WTC11 (cell line): ENCODE measurements at regions not wholly inside any gene's neighbourhood (a gene's known extent, or its start where the extent isn't known, plus 50 kb on each side); places are given as distances from the start of the nearest gene placed in this dataset.

Experiments used
- ATAC-seq: fragments of 200-7000 bp; cut with Tn5 transposase; 2 replicates; pipeline ENCODE4 v1.10.0; 2021; ENCODE audit warnings: mild to moderate bottlenecking, moderate library complexity
- CTCF ChIA-PET: fragments of 300-600 bp; sonication (Branson Sonifier 250); formaldehyde crosslinking; loops from one replicate; lab custom pipeline; 2021; ENCODE audit warnings: antibody characterized with exemption; lab: Charles Lee
- POLR2A ChIA-PET: fragments of 350-600 bp; sonication (Branson Sonifier 250); formaldehyde crosslinking; loops from one replicate; lab custom pipeline; 2021; ENCODE audit warnings: antibody characterized with exemption; lab: Charles Lee
- DNase-seq: peaks from one replicate; pipeline ENCODE4 v3.0.0; 2021; ENCODE audit warnings: low spot score
- H3K27ac Mint-ChIP-seq: 2 replicates; pipeline ENCODE4 v1.8.0; 2021; ENCODE audit warnings: mixed read lengths
- H3K27me3 Mint-ChIP-seq: 2 replicates; pipeline ENCODE4 v1.8.0; 2021; ENCODE audit warnings: low read depth, mild to moderate bottlenecking, moderate library complexity, mixed read lengths
- H3K36me3 Mint-ChIP-seq: 2 replicates; pipeline ENCODE4 v1.8.0; 2021; ENCODE audit warnings: mixed read lengths
- H3K4me1 Mint-ChIP-seq: 2 replicates; pipeline ENCODE4 v1.8.0; 2022; ENCODE audit warnings: mixed read lengths
- H3K4me3 Mint-ChIP-seq: 2 replicates; pipeline ENCODE4 v1.8.0; 2021; ENCODE audit warnings: mild to moderate bottlenecking, moderate library complexity, mixed read lengths
- H3K9me3 Mint-ChIP-seq: 2 replicates; pipeline ENCODE4 v1.8.0; 2021; ENCODE audit warnings: mixed read lengths
- CREM ChIP-seq: sonication (generic); formaldehyde crosslinking; IDR thresholded peaks from 2 replicates; pipeline ENCODE4 v1.8.1; 2022; ENCODE audit warnings: mild to moderate bottlenecking, missing genetic modification reagents, moderate library complexity
- ELF4 ChIP-seq: sonication (generic); formaldehyde crosslinking; IDR thresholded peaks from 2 replicates; pipeline ENCODE4 v1.8.1; 2022; ENCODE audit warnings: low read depth, mild to moderate bottlenecking, moderate library complexity, missing genetic modification reagents
- GRHL2 ChIP-seq: fragments of 250-450 bp; sonication (Bioruptor Pico); IDR thresholded peaks from 2 replicates; pipeline ENCODE4 v1.8.0; 2022; ENCODE audit warnings: mild to moderate bottlenecking, moderate library complexity; ENCODE audit not compliant: insufficient replicate concordance, severe bottlenecking
- GTF2I ChIP-seq: fragments of 250-450 bp; sonication (Bioruptor Pico); conservative IDR thresholded peaks from 2 replicates; pipeline ENCODE4 v1.4.0; 2021; ENCODE audit warnings: mild to moderate bottlenecking
- TF ChIP-seq, protein P1 (sequence below): sonication (generic); formaldehyde crosslinking; IDR thresholded peaks from 2 replicates; pipeline ENCODE4 v1.8.1; 2022; ENCODE audit warnings: low read depth, missing genetic modification reagents, borderline replicate concordance
- TF ChIP-seq, protein P2 (sequence below): sonication (generic); formaldehyde crosslinking; IDR thresholded peaks from 2 replicates; pipeline ENCODE4 v1.8.0; 2022; ENCODE audit warnings: missing genetic modification reagents
- TF ChIP-seq, protein P3 (sequence below): sonication (generic); formaldehyde crosslinking; IDR thresholded peaks from 2 replicates; pipeline ENCODE4 v1.8.1; 2023; ENCODE audit warnings: mild to moderate bottlenecking, missing genetic modification reagents, moderate library complexity
- TF ChIP-seq, protein P4 (sequence below): sonication (generic); formaldehyde crosslinking; IDR thresholded peaks from 2 replicates; pipeline ENCODE4 v1.8.1; 2022; ENCODE audit warnings: missing genetic modification reagents, borderline replicate concordance
- TF ChIP-seq, protein P5 (sequence below): sonication (generic); formaldehyde crosslinking; IDR thresholded peaks from 2 replicates; pipeline ENCODE4 v1.8.1; 2022; ENCODE audit warnings: low read depth, mild to moderate bottlenecking, moderate library complexity, missing genetic modification reagents, borderline replicate concordance
- TF ChIP-seq, protein P6 (sequence below): sonication (generic); formaldehyde crosslinking; IDR thresholded peaks from 2 replicates; pipeline ENCODE4 v1.8.1; 2023; ENCODE audit warnings: mild to moderate bottlenecking, missing genetic modification reagents
- TF ChIP-seq, protein P7 (sequence below): sonication (generic); formaldehyde crosslinking; IDR thresholded peaks from 2 replicates; pipeline ENCODE4 v1.8.0; 2023; ENCODE audit warnings: missing genetic modification reagents
- TF ChIP-seq, protein P8 (sequence below): sonication (generic); formaldehyde crosslinking; IDR thresholded peaks from 2 replicates; pipeline ENCODE4 v1.8.1; 2023; ENCODE audit warnings: mild to moderate bottlenecking, missing genetic modification reagents, moderate library complexity

DNA sequence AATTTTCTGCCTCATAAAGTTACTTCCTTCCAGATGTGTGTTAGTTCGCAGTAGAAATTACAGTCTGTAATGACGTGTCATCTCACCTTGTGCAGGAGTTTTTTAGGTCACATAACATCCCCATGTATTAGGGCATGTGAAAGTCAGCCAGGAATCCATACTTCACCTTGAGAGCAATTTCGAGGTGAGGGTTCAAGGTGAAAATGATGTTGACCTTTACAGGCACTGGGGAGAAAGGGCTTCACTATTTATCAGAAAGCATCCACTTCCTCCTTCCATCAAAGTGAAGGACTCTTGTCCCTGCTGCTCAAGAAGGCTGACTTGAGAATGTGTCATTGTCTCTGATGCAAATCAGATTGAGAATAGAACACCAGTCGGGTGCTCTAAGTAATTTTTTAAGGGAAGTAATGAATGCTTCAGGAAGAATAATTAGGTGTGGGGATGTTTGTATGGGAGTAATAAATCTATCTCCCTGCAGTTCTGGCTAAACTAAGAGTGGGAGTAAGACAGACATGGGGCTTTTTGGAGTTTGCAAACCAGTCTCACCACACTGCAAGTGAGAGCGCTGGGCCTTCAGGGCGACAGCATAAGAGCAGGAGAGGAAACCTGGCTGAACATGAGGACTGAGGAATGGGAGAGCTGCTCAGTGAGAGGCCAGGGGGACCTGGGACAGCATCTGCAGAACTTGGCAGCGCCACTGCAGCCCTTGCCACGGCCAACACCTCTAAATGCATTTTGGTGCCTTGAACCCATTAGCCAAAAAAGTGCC, 85.9 kb upstream of the IL12A start:
- no peak overlapping the region for H3K27ac Mint-ChIP-seq
- DNase-seq (no peak), ATAC-seq (peak; percentile 67)
- TF ChIP-seq GTF2I (CRISPR knock-in tag): no peak
- TF ChIP-seq, protein P1, sequence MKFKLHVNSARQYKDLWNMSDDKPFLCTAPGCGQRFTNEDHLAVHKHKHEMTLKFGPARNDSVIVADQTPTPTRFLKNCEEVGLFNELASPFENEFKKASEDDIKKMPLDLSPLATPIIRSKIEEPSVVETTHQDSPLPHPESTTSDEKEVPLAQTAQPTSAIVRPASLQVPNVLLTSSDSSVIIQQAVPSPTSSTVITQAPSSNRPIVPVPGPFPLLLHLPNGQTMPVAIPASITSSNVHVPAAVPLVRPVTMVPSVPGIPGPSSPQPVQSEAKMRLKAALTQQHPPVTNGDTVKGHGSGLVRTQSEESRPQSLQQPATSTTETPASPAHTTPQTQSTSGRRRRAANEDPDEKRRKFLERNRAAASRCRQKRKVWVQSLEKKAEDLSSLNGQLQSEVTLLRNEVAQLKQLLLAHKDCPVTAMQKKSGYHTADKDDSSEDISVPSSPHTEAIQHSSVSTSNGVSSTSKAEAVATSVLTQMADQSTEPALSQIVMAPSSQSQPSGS (CRISPR knock-in tag): no peak
- TF ChIP-seq, protein P2, sequence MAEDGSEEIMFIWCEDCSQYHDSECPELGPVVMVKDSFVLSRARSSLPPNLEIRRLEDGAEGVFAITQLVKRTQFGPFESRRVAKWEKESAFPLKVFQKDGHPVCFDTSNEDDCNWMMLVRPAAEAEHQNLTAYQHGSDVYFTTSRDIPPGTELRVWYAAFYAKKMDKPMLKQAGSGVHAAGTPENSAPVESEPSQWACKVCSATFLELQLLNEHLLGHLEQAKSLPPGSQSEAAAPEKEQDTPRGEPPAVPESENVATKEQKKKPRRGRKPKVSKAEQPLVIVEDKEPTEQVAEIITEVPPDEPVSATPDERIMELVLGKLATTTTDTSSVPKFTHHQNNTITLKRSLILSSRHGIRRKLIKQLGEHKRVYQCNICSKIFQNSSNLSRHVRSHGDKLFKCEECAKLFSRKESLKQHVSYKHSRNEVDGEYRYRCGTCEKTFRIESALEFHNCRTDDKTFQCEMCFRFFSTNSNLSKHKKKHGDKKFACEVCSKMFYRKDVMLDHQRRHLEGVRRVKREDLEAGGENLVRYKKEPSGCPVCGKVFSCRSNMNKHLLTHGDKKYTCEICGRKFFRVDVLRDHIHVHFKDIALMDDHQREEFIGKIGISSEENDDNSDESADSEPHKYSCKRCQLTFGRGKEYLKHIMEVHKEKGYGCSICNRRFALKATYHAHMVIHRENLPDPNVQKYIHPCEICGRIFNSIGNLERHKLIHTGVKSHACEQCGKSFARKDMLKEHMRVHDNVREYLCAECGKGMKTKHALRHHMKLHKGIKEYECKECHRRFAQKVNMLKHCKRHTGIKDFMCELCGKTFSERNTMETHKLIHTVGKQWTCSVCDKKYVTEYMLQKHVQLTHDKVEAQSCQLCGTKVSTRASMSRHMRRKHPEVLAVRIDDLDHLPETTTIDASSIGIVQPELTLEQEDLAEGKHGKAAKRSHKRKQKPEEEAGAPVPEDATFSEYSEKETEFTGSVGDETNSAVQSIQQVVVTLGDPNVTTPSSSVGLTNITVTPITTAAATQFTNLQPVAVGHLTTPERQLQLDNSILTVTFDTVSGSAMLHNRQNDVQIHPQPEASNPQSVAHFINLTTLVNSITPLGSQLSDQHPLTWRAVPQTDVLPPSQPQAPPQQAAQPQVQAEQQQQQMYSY (CRISPR knock-in tag): no peak
- no peak for TF ChIP-seq ELF4
- TF ChIP-seq, protein P3, sequence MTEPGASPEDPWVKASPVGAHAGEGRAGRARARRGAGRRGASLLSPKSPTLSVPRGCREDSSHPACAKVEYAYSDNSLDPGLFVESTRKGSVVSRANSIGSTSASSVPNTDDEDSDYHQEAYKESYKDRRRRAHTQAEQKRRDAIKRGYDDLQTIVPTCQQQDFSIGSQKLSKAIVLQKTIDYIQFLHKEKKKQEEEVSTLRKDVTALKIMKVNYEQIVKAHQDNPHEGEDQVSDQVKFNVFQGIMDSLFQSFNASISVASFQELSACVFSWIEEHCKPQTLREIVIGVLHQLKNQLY (CRISPR knock-in tag): no peak
- TF ChIP-seq, protein P4, sequence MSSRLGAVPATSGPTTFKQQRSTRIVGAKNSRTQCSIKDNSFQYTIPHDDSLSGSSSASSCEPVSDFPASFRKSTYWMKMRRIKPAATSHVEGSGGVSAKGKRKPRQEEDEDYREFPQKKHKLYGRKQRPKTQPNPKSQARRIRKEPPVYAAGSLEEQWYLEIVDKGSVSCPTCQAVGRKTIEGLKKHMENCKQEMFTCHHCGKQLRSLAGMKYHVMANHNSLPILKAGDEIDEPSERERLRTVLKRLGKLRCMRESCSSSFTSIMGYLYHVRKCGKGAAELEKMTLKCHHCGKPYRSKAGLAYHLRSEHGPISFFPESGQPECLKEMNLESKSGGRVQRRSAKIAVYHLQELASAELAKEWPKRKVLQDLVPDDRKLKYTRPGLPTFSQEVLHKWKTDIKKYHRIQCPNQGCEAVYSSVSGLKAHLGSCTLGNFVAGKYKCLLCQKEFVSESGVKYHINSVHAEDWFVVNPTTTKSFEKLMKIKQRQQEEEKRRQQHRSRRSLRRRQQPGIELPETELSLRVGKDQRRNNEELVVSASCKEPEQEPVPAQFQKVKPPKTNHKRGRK (CRISPR knock-in tag): no peak
- no peak overlapping the region for H3K4me3 Mint-ChIP-seq
- POLR2A ChIA-PET: no interaction called here
- H3K4me1 Mint-ChIP-seq: peaks cover 6% of the 10 kb centered on the region
- H3K27me3 Mint-ChIP-seq: no peaks in the 10 kb centered on the region
- CTCF ChIA-PET: interaction anchor here (0.8 to 1.8 kb wide), 6 partner anchors 18 to 323 kb away, joined by 3 to 4 read pairs (median 3); partner anchors contain the start of gene C3orf80
- no peaks in the 10 kb centered on the region for H3K9me3 Mint-ChIP-seq
- no peaks in the 10 kb centered on the region for H3K36me3 Mint-ChIP-seq

DNA sequence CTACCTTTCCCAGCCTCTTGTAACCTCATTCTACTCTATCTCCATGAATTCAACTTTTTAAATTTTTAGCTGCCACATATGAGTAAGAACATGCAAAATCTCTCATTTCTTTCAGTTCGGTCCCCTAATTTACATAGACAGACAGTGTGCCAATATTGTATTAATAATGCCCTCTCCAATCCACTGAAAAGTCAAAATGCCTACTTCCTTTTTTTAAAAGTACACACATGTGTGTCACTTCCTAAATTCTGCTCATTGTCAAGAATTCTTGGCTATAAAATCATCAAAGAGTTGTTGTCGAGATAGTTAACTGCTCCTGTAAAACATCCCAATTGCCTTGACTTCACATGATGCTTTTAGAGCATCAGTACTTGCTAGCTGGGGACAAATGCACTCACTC, 84.2 kb upstream of the IL12A start:
- POLR2A ChIA-PET: no interaction called here
- no peak for DNase-seq
- no peak overlapping the region for H3K27ac Mint-ChIP-seq
- CTCF ChIA-PET: interaction anchor here (1.8 kb wide), 1 partner anchor 19 kb away, joined by 4 read pairs; no protein-coding TSS in a partner anchor
- H3K4me1 Mint-ChIP-seq: peaks cover 6% of the 10 kb centered on the region
- H3K4me3 Mint-ChIP-seq: no peak overlapping the region
- no peaks in the 10 kb centered on the region for H3K27me3 Mint-ChIP-seq
- TF ChIP-seq, protein P5, sequence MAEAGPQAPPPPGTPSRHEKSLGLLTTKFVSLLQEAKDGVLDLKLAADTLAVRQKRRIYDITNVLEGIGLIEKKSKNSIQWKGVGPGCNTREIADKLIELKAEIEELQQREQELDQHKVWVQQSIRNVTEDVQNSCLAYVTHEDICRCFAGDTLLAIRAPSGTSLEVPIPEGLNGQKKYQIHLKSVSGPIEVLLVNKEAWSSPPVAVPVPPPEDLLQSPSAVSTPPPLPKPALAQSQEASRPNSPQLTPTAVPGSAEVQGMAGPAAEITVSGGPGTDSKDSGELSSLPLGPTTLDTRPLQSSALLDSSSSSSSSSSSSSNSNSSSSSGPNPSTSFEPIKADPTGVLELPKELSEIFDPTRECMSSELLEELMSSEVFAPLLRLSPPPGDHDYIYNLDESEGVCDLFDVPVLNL: no peak
- TF ChIP-seq, protein P6, sequence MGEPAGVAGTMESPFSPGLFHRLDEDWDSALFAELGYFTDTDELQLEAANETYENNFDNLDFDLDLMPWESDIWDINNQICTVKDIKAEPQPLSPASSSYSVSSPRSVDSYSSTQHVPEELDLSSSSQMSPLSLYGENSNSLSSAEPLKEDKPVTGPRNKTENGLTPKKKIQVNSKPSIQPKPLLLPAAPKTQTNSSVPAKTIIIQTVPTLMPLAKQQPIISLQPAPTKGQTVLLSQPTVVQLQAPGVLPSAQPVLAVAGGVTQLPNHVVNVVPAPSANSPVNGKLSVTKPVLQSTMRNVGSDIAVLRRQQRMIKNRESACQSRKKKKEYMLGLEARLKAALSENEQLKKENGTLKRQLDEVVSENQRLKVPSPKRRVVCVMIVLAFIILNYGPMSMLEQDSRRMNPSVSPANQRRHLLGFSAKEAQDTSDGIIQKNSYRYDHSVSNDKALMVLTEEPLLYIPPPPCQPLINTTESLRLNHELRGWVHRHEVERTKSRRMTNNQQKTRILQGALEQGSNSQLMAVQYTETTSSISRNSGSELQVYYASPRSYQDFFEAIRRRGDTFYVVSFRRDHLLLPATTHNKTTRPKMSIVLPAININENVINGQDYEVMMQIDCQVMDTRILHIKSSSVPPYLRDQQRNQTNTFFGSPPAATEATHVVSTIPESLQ (CRISPR knock-in tag): no peak
- TF ChIP-seq CREM (CRISPR knock-in tag) (no peak), GRHL2 (no peak)
- TF ChIP-seq, protein P7, sequence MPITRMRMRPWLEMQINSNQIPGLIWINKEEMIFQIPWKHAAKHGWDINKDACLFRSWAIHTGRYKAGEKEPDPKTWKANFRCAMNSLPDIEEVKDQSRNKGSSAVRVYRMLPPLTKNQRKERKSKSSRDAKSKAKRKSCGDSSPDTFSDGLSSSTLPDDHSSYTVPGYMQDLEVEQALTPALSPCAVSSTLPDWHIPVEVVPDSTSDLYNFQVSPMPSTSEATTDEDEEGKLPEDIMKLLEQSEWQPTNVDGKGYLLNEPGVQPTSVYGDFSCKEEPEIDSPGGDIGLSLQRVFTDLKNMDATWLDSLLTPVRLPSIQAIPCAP: no peak
- TF ChIP-seq, protein P8, sequence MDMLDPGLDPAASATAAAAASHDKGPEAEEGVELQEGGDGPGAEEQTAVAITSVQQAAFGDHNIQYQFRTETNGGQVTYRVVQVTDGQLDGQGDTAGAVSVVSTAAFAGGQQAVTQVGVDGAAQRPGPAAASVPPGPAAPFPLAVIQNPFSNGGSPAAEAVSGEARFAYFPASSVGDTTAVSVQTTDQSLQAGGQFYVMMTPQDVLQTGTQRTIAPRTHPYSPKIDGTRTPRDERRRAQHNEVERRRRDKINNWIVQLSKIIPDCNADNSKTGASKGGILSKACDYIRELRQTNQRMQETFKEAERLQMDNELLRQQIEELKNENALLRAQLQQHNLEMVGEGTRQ (CRISPR knock-in tag): no peak
- TF ChIP-seq, all 79 proteins: peak for 0
- Mint-ChIP-seq H3K9me3 (no peaks in the 10 kb centered on the region), H3K36me3 (no peaks in the 10 kb centered on the region)
- no peak for ATAC-seq
